HK-2 (cell line): ENCODE measurements at regions not wholly inside any gene's neighbourhood (a gene's known extent, or its start where the extent isn't known, plus 50 kb on each side); places are given as distances from the start of the nearest gene placed in this dataset.
"Not testable (repeated sequence)": the region's sequence is repeated elsewhere in the genome, so short reads cannot be mapped to it uniquely, and the experiment has no call there.

Source experiments
- DNase-seq: peaks from one replicate; pipeline ENCODE4 v3.0.0-alpha.2; 2018; ENCODE audit not compliant: unreplicated experiment

GRCh38 chr6:57860481-57861315, 543.3 kb downstream of the PRIM2 start:
- not testable (repeated sequence) for DNase-seq

GRCh38 chr6:57870083-57870482, 552.7 kb downstream of the PRIM2 start:
- DNase-seq, result not testable (repeated sequence)

GRCh38 chr6:57873424-57873823, 556.0 kb downstream of the PRIM2 start:
- not testable (repeated sequence) for DNase-seq

- DNase-seq, result not testable (repeated sequence)
Measured at GRCh38 chr6:57876659-57877058, 559.2 kb downstream of the PRIM2 start.

GRCh38 chr6:57877729-57878128, 560.3 kb downstream of the PRIM2 start:
- DNase-seq, result not testable (repeated sequence)

- not testable (repeated sequence) for DNase-seq
Measured at GRCh38 chr6:57878792-57879191, 561.4 kb downstream of the PRIM2 start.

- DNase-seq, result not testable (repeated sequence)
Measured at GRCh38 chr6:57898850-57899249, 581.4 kb downstream of the PRIM2 start.

GRCh38 chr6:57900687-57901399, 583.4 kb downstream of the PRIM2 start:
- DNase-seq, result not testable (repeated sequence)

- not testable (repeated sequence) for DNase-seq
Measured at GRCh38 chr6:57901445-57901844, 584.0 kb downstream of the PRIM2 start.

GRCh38 chr6:57904356-57904755, 586.9 kb downstream of the PRIM2 start:
- DNase-seq, result not testable (repeated sequence)

- not testable (repeated sequence) for DNase-seq
Measured at GRCh38 chr6:57915300-57915699, 597.9 kb downstream of the PRIM2 start.

- not testable (repeated sequence) for DNase-seq
Measured at GRCh38 chr6:57942966-57943365, 625.5 kb downstream of the PRIM2 start.

GRCh38 chr6:57946084-57946768, 628.8 kb downstream of the PRIM2 start:
- not testable (repeated sequence) for DNase-seq

- not testable (repeated sequence) for DNase-seq
Measured at GRCh38 chr6:57946769-57947091, 629.3 kb downstream of the PRIM2 start.

GRCh38 chr6:57948481-57948880, 631.1 kb downstream of the PRIM2 start:
- not testable (repeated sequence) for DNase-seq

GRCh38 chr6:57950430-57950829, 633.0 kb downstream of the PRIM2 start:
- DNase-seq, result not testable (repeated sequence)

- not testable (repeated sequence) for DNase-seq
Measured at GRCh38 chr6:57966757-57967156, 649.3 kb downstream of the PRIM2 start.

- not testable (repeated sequence) for DNase-seq
Measured at GRCh38 chr6:57971956-57972355, 654.5 kb downstream of the PRIM2 start.

- DNase-seq, result no peak
Measured at GRCh38 chr6:57974653-57975052, 657.2 kb downstream of the PRIM2 start.

- DNase-seq, result not testable (repeated sequence)
Measured at GRCh38 chr6:57975127-57975526, 657.7 kb downstream of the PRIM2 start.

GRCh38 chr6:57976371-57976770, 658.9 kb downstream of the PRIM2 start:
- DNase-seq, result not testable (repeated sequence)

GRCh38 chr6:57983603-57984002, 666.2 kb downstream of the PRIM2 start:
- DNase-seq, result not testable (repeated sequence)
